ENCODE measurements at regions not wholly inside any gene's neighbourhood (a gene's known extent, or its start where the extent isn't known, plus 50 kb on each side); places are given as distances from the start of the nearest gene placed in this dataset.
A peak's percentile ranks its signal among the peaks of the same experiment; 100 is the strongest.
"Not testable (repeated sequence)": the region's sequence is repeated elsewhere in the genome, so short reads cannot be mapped to it uniquely, and the experiment has no call there.

GRCh38 chr1:146381196-146381595, 152.4 kb upstream of the NOTCH2NLA start:
- DNase-seq (ENCODE audit: low read depth in 4 of 4, low spot score in 2 of 4): not testable (repeated sequence)

DNA sequence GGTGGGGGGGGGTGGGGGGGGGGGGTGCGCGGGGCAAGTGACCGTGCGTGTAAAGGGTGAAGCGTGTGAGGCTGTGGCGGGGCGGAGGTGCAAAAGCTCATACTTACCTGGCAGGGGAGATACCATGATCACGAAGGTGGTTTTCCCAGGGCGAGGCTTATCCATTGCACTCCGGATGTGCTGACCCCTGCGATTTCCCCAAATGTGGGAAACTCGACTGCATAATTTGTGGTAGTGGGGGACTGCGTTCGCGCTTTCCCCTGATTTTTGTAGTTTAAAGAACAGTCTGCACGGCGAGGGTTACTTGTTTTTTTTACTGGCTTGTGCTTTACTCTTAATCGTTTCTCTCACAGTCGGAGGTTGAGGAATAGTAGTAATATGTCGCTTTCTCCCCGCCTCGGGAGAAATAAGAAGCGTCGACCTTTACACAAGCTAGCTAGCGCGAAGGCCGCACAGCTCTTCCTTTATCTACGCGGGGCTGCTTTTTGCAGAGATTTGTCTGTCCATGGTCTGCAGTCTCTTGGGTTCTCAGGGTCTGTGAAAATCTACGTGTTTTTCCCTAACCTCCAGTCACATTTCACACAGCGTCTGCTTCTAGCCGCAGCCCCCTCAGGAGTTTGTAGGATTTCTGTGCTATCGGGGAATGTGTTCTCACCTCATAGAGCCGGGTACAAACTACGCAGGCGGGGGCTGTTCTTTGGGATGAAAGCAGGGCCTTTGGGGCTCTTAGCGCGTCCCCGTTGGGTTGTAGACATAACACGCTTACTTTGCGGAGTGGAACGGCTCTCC, 148.1 kb upstream of the NOTCH2NLA start:
- DNase-seq (ENCODE audit: low read depth in 4 of 4, low spot score in 2 of 4): peak; percentile 67 to 90 (median 88)

DNA sequence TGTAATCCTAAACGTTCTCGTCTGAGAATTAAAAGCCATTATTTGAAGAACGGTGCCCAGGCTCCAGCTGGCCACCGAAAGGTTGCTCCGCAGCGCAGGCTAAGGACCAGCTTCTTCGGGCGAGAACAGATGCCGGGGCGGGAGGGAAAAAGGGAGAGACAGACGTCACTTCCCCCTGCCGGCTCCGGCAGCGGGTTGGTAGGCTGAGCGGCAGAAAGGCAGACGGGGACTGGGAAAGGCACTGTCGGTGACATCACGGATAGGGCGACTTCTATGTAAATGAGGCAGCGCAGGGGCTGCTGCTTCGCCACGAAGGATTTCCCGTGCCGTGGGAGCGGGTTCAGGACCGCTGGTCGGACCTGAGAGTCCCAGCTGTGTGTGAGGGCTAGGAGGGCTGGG, 147.5 kb upstream of the NOTCH2NLA start:
- DNase-seq (ENCODE audit: low read depth in 4 of 4, low spot score in 2 of 4): peak in 3 of 4 donors; percentile 31 to 62 (median 57)

DNA sequence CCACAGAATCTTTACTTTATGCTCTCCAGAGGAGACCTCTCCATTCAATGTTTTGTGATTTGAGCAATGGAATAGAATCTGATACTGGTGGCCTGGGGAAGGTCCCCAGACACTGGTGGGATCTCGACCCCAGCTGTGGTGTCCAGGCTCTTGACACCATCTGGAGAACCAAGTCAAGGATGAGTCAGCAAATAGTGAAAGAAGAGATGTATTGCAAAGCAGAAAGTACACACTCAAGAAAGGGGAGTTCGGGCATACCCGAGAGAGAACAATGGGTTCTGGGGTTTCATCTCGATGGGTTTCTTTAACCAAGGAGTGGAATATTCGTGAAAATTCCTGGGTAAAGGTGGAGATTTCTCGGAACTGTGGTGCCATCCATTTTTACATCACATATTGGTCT, 146.3 kb upstream of the NOTCH2NLA start:
- not testable (repeated sequence) for DNase-seq (ENCODE audit: low read depth in 4 of 4, low spot score in 2 of 4)

DNA sequence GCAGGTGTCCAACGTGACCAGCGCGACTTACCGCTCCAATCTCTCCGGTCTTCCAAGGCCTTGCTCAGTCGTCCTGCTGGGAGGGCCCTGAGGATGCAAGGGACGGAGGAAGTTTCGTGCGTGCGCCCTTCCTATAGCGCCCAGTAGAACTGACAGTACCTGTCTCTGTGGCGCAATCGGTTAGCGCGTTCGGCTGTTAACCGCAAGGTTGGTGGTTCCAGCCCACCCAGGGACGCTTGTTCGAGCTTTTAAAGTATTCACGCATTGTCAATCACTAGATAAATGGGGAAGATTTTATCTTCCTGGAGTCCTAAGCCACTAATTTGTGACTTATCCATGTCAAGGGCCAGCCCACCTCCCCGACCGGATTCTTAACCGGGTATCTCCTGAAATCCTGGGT, 141.1 kb upstream of the NOTCH2NLA start:
- DNase-seq (ENCODE audit: low read depth in 4 of 4, low spot score in 2 of 4): peak in 3 of 4 donors; percentile 15 to 18 (median 16)

- not testable (repeated sequence) for DNase-seq (ENCODE audit: low read depth in 4 of 4, low spot score in 2 of 4)
These were observed 126.6 kb upstream of the NOTCH2NLA start for GRCh38 chr1:146355373-146355772.

GRCh38 chr1:146326863-146327262, 98.0 kb upstream of the NOTCH2NLA start:
- not testable (repeated sequence) for DNase-seq (ENCODE audit: low read depth in 4 of 4, low spot score in 2 of 4)

DNA sequence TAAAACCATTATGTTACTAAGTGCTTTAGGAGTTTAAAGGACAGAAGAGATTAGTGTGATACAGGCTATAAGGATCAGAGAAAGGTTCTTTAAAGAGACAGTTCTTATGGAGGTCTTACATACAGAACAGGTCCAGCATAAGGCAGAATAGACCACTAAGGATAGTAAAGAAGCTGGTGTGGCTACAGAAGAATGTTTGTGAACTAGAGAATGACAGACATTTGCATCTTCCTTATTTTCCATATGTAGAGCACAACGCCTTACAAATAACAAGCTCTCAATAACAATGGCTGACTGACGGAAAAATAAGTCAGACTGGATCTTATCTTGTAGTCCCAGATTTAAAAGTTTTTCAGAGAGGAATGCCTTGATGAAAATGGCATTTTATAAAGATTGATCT, 95.6 kb upstream of the NOTCH2NLA start:
- not testable (repeated sequence) for DNase-seq (ENCODE audit: low read depth in 4 of 4, low spot score in 2 of 4)

DNA sequence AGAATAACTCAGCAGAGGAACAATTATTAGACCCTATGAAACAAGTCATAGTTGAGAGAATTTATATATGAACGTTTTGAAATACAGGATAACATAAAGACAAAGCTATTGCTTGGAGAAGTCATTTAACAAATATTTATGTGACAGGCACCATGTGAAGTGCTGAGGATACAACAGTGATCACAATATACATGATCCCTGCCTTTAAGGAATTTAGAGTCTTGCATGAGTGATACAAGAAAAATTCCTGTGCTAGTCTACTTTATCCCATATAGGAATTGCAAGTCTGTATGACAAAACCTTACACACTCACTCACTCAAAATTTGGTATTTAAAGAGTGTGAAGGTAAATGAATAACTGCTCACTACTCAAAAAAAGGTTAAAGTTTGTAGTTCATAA, 94.5 kb upstream of the NOTCH2NLA start:
- not testable (repeated sequence) for DNase-seq (ENCODE audit: low read depth in 4 of 4, low spot score in 2 of 4)

- DNase-seq (ENCODE audit: low read depth in 4 of 4, low spot score in 2 of 4): not testable (repeated sequence)
These were observed 94.1 kb upstream of the NOTCH2NLA start for GRCh38 chr1:146322893-146323292.

DNA sequence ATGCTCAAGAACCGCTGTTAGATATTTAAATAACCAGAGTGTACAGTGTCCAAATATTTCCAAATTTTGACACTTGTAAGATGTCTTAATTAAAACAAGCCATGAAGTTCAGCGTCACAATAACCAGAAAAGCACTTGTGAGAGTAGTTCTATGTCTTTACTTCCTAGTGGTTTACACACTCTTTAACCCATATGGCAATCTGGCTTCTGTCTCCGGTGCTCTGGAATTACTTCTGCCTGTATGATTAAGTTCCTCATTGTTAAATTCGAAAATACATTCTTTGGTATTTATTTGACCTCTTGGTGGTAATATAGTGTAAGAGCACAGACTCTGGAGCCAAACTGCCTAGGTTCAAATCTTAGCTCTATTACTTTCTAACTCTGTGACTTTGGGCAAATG, 89.9 kb upstream of the NOTCH2NLA start:
- not testable (repeated sequence) for DNase-seq (ENCODE audit: low read depth in 4 of 4, low spot score in 2 of 4)

GRCh38 chr1:146317785-146318184, 89.0 kb upstream of the NOTCH2NLA start:
- DNase-seq (ENCODE audit: low read depth in 4 of 4, low spot score in 2 of 4): not testable (repeated sequence)

DNA sequence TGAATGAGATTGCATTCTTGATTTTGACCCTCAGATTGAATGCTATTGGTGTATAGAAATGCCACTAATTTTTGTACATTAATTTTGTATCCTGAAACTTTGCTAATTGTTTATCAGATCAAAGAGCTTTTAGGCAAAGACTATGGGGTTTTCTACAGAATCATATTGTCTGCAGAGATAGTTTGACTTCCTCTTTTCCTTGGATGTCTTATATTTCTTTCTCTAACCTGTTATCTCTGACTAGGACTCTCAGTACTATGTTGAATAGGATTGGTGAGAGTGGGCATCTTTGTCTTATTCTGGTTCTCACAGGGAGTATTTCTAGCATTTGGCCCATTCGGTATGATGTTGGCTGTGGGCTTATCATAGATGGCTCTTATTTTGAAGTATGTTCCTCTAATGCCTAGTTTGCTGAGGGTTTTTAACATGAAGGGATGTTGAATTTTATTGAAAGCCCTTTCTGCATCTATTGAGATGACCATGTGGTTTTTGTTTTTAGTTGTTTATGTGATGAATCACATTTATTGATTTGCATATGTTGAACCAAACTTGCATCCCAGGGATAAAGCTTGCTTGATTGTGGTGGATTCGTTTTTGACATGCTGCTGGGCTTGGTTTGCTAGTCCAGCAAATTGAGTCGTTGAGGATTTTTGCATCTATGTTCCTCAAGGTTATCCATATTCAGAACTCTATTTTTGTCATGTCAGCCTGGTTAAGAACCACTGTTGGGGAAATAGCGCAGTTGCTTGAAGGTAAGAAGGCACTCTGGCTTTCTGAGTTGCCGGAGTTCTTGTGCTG, 85.8 kb upstream of the NOTCH2NLA start:
- not testable (repeated sequence) for DNase-seq (ENCODE audit: low read depth in 4 of 4, low spot score in 2 of 4)

DNA sequence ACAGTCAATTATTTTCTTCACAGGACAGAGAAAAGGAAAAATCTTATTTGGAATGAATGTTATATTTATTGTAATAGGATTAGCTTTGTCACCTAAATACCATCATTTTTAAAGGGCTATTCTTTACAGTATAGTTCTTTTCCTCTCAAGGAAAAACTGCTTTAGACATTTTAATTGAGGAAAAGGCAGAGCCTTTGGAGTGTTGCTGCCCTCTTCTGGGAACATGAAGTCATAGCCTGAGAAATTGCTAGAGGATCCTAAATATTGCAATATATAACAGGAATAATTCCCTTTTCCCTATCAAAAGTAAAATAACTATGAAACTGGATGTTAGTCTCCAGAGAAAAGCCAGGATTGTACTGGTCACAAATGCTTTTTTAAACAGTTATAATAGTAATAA, 81.8 kb upstream of the NOTCH2NLA start:
- not testable (repeated sequence) for DNase-seq (ENCODE audit: low read depth in 4 of 4, low spot score in 2 of 4)

DNA sequence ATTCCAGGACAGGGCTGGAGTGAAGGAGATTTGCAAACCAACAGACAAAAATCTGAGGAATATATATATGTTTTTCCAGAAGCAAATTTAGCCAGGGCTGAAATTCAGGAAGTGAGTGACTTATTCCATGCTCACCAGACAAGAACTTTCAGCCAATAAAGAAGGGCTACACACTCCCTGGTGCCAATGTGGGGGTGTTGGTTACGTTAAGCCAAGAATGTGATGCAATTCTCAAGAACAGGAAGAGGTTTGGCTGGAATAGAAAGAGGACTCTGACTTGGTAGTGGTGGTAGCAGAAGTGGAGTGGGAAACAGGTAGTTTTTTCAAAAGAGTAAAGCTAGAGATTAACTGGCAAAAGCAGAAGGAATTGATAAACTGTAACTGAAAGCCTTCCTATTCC, 80.6 kb upstream of the NOTCH2NLA start:
- DNase-seq (ENCODE audit: low read depth in 4 of 4, low spot score in 2 of 4): not testable (repeated sequence)

GRCh38 chr1:146308892-146309291, 80.1 kb upstream of the NOTCH2NLA start:
- DNase-seq (ENCODE audit: low read depth in 4 of 4, low spot score in 2 of 4): not testable (repeated sequence)

DNA sequence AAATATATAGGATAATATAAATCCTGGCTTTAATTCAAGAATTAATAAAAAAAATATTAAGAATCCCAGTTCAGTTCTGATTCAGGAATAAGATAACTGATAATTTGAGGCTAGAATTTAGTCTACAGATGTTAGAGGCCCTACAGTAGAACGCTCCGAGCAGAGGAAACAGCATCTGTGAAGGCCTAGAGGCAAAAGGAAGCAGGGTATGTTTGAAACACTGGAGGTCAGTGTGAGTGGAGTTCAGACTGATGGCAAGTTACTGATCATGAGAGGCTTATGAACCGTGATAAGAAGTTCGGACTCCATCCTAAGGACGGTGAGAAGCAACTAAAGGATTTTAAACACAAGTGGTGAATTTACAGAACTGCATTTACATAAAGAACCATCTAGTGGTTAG, 79.3 kb upstream of the NOTCH2NLA start:
- DNase-seq (ENCODE audit: low read depth in 4 of 4, low spot score in 2 of 4): not testable (repeated sequence)

- not testable (repeated sequence) for DNase-seq (ENCODE audit: low read depth in 4 of 4, low spot score in 2 of 4)
These were observed 78.8 kb upstream of the NOTCH2NLA start for GRCh38 chr1:146307632-146308031.

- not testable (repeated sequence) for DNase-seq (ENCODE audit: low read depth in 4 of 4, low spot score in 2 of 4)
These were observed 77.8 kb upstream of the NOTCH2NLA start for GRCh38 chr1:146306651-146307050.

- DNase-seq (ENCODE audit: low read depth in 4 of 4, low spot score in 2 of 4): not testable (repeated sequence)
These were observed 76.6 kb upstream of the NOTCH2NLA start for GRCh38 chr1:146305442-146305841.

DNA sequence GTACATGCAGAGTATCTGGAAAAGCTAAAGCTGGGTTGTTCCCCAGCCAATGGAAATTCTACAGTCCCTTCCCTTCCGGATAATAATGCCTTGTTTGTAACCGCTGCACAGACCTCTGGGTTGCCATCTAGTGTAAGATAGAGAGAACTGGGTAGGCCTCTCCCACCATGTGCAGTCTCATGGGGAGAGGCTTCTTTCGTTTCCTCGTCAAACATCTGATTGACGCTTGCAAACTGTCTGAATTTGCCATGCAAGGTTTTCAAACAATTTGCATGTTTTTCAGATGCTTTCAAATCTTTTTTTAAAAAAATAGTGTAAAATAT, 69.7 kb upstream of the NOTCH2NLA start:
- DNase-seq (ENCODE audit: low read depth in 4 of 4, low spot score in 2 of 4): not testable (repeated sequence)

Data from left renal cortex interstitium (tissue), 4 donors.